ENCODE measurements at regions not wholly inside any gene's neighbourhood (a gene's known extent, or its start where the extent isn't known, plus 50 kb on each side); places are given as distances from the start of the nearest gene placed in this dataset.

- no peak overlapping the region for H3K4me3 ChIP-seq (ENCODE audit: low read depth, low read length)
- no peaks in the 10 kb centered on the region for H3K36me3 ChIP-seq (ENCODE audit: control insufficient read depth, insufficient read depth, low read length)
- no peaks in the 10 kb centered on the region for H3K27me3 ChIP-seq (ENCODE audit: control insufficient read depth, insufficient read depth, low read length)
- DNase-seq (ENCODE audit: low read depth): no peak
- TF ChIP-seq, protein P1, sequence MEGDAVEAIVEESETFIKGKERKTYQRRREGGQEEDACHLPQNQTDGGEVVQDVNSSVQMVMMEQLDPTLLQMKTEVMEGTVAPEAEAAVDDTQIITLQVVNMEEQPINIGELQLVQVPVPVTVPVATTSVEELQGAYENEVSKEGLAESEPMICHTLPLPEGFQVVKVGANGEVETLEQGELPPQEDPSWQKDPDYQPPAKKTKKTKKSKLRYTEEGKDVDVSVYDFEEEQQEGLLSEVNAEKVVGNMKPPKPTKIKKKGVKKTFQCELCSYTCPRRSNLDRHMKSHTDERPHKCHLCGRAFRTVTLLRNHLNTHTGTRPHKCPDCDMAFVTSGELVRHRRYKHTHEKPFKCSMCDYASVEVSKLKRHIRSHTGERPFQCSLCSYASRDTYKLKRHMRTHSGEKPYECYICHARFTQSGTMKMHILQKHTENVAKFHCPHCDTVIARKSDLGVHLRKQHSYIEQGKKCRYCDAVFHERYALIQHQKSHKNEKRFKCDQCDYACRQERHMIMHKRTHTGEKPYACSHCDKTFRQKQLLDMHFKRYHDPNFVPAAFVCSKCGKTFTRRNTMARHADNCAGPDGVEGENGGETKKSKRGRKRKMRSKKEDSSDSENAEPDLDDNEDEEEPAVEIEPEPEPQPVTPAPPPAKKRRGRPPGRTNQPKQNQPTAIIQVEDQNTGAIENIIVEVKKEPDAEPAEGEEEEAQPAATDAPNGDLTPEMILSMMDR (IDR thresholded peaks at IDR 0.05; ENCODE audit: insufficient read depth, low read length, poor library complexity, severe bottlenecking): no peak
Observed at GRCh38 chr10:30725661-30726060, 96.1 kb upstream of the LYZL2 start.

DNA sequence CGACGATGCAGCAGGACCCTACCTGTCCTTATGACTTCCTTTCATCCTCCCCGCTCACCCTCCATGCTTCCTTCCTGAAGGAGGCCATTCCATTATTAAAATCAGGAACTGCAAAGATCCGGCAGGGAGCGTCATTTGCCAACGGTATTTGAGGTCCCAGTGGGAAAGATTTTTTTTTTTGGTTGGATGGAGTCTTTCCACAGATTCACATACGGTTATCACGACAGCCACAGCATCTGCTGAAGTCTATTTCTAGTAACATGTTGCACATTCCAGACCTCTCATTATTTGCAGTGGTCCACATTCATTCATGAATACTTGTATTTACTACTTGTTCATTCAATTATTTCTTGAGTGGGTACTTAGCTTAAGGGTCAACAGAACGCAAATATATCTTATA, 94.7 kb upstream of the LYZL2 start:
- no peak overlapping the region for H3K4me3 ChIP-seq (ENCODE audit: low read depth, low read length)
- TF ChIP-seq, protein P1 (IDR thresholded peaks at IDR 0.05; ENCODE audit: insufficient read depth, low read length, poor library complexity, severe bottlenecking): no peak
- no peaks in the 10 kb centered on the region for H3K36me3 ChIP-seq (ENCODE audit: control insufficient read depth, insufficient read depth, low read length)
- H3K27me3 ChIP-seq (ENCODE audit: control insufficient read depth, insufficient read depth, low read length): no peaks in the 10 kb centered on the region
- DNase-seq (ENCODE audit: low read depth): no peak

- Histone ChIP-seq H3K4me3 (ENCODE audit: low read depth, low read length) (no peak overlapping the region), H3K36me3 (ENCODE audit: control insufficient read depth, insufficient read depth, low read length) (no peaks in the 10 kb centered on the region), H3K27me3 (ENCODE audit: control insufficient read depth, insufficient read depth, low read length) (no peaks in the 10 kb centered on the region)
- DNase-seq (ENCODE audit: low read depth): no peak
- TF ChIP-seq, protein P1 (IDR thresholded peaks at IDR 0.05; ENCODE audit: insufficient read depth, low read length, poor library complexity, severe bottlenecking): no peak
Observed at GRCh38 chr10:30722956-30723620, 93.5 kb upstream of the LYZL2 start.

DNA sequence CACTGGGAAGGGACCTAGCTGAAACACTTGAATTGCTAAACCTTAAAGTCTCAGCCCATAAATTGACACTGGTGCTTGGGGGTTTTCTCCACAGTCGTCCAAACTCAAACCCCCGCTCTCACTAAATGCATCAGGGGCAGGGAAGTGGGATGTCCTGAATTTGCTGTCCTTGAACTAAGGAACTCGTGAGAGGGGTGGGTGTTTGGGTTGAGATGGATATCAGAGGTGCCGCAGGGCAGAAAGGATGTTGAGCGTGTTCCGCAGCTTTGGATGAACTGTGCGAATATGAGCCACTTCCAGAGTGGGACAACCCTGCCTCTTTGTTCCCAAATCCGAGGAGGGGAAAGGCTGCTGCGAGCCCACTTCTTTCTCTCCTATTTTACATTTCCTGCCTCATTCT, 90.3 kb upstream of the LYZL2 start:
- no peak for DNase-seq (ENCODE audit: low read depth)
- Histone ChIP-seq H3K4me3 (ENCODE audit: low read depth, low read length) (no peak overlapping the region), H3K27me3 (ENCODE audit: control insufficient read depth, insufficient read depth, low read length) (no peaks in the 10 kb centered on the region), H3K36me3 (ENCODE audit: control insufficient read depth, insufficient read depth, low read length) (no peaks in the 10 kb centered on the region)
- TF ChIP-seq, protein P1 (IDR thresholded peaks at IDR 0.05; ENCODE audit: insufficient read depth, low read length, poor library complexity, severe bottlenecking): no peak

- H3K36me3 ChIP-seq (ENCODE audit: control insufficient read depth, insufficient read depth, low read length): no peaks in the 10 kb centered on the region
- TF ChIP-seq, protein P1 (IDR thresholded peaks at IDR 0.05; ENCODE audit: insufficient read depth, low read length, poor library complexity, severe bottlenecking): no peak
- H3K4me3 ChIP-seq (ENCODE audit: low read depth, low read length): no peak overlapping the region
- H3K27me3 ChIP-seq (ENCODE audit: control insufficient read depth, insufficient read depth, low read length): no peaks in the 10 kb centered on the region
- DNase-seq (ENCODE audit: low read depth): no peak
Observed at GRCh38 chr10:30709700-30710358, 80.3 kb upstream of the LYZL2 start.

DNA sequence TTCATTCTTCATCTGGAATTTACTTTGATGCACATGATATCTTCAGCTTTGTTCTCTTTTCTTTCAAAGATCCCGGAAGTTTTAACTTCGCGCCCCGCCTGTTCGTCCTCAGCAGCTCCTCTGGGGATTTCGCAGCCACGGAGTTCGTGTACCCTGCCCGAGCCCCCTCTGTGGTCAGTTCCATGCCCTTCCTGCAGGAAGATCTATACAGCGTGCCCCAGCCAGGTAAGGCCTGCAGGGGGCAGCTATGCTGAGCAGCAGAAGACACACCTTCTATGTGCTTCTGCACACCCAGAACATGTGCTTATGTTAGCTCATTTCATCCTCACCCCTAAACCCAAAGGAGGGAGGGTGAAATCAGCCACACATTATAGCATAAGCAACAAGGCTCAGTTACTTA, 79.7 kb upstream of the LYZL2 start:
- Histone ChIP-seq H3K4me3 (ENCODE audit: low read depth, low read length) (no peak overlapping the region), H3K27me3 (ENCODE audit: control insufficient read depth, insufficient read depth, low read length) (no peaks in the 10 kb centered on the region), H3K36me3 (ENCODE audit: control insufficient read depth, insufficient read depth, low read length) (no peaks in the 10 kb centered on the region)
- TF ChIP-seq, protein P1 (IDR thresholded peaks at IDR 0.05; ENCODE audit: insufficient read depth, low read length, poor library complexity, severe bottlenecking): peak; percentile 6
- no peak for DNase-seq (ENCODE audit: low read depth)

Measured in kidney epithelial cell (primary cell).